GM23248 (cell line): ENCODE measurements at regions not wholly inside any gene's neighbourhood (a gene's known extent, or its start where the extent isn't known, plus 50 kb on each side); places are given as distances from the start of the nearest gene placed in this dataset.

Experiments used
- EZH2 ChIP-seq: fragments of 200-600 bp; sonication (generic); IDR thresholded peaks from 2 replicates; pipeline ENCODE4 v1.6.1; 2018; ENCODE audit warnings: antibody characterized with exemption, mild to moderate bottlenecking; ENCODE audit not compliant: insufficient read depth, poor library complexity, severe bottlenecking
- EZH2phosphoT487 ChIP-seq: fragments of 200-600 bp; sonication (generic); IDR thresholded peaks from 2 replicates; pipeline ENCODE4 v1.6.1; 2018; ENCODE audit warnings: antibody characterized with exemption, moderate library complexity, mild to moderate bottlenecking, low read depth; ENCODE audit not compliant: insufficient read depth

DNA sequence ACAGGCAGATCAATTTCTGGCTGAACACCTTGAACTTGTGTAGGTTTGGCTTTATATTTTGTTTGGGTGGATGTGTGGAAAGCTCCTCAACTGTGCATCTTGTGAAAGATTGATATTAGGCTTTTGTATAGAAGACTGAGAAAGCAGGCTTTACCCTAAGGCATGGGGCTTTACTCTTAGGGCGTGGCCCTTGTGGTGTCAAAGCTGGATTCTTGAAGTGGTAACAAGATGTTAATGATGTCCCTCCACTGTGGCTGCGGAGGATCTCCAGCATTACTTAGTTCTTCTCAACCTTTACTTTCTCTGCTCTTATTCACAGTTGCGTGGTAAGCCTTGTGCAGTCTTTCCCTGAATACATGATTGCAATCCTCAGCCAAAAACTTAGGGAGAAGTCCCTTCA lies 54.1 kb upstream of the HECTD2 start:
- TF ChIP-seq EZH2 (no peak), EZH2phosphoT487 (no peak)
